ENCODE measurements at regions not wholly inside any gene's neighbourhood (a gene's known extent, or its start where the extent isn't known, plus 50 kb on each side); places are given as distances from the start of the nearest gene placed in this dataset.

DNA sequence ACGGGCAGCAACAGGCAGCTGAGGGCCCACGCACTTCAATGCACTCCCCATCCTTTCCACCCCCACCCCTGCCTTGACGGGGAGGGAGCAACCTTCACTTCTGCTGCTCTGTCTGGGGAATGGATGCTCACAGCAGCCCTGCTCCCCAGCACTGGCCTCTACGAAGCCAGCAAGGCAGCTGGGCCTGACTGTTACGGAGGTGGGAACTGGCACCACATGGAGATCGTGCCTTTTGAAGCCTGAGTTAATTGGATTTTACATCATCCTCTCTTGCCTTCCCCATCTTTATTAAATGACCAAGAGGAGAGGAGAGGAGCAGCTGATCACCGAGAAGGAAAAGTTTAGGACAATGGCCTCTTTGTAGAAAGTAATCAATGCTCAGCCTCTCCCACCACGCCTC, 187.0 kb upstream of the RPL38 start:
- H3K4me1 ChIP-seq (ENCODE audit: insufficient read depth, low read length) = no peaks in the 10 kb centered on the region
- no peak overlapping the region for H3K4me3 ChIP-seq (ENCODE audit: low read length)
- no peaks in the 10 kb centered on the region for H3K36me3 ChIP-seq (ENCODE audit: insufficient read depth, low read depth, low read length)
- H3K9me3 ChIP-seq (ENCODE audit: insufficient read depth, low read depth, low read length) = no peaks in the 10 kb centered on the region
- no peaks in the 10 kb centered on the region for H3K27me3 ChIP-seq (ENCODE audit: insufficient read depth, low read length)
- no peak overlapping the region for H3K9ac ChIP-seq (ENCODE audit: low read depth, low read length)
- H3K27ac ChIP-seq (ENCODE audit: low read length) = no peak overlapping the region

- Histone ChIP-seq H3K4me3 (ENCODE audit: low read length) (no peak overlapping the region), H3K36me3 (ENCODE audit: insufficient read depth, low read depth, low read length) (no peaks in the 10 kb centered on the region), H3K27ac (ENCODE audit: low read length) (no peak overlapping the region), H3K4me1 (ENCODE audit: insufficient read depth, low read length) (no peaks in the 10 kb centered on the region), H3K9me3 (ENCODE audit: insufficient read depth, low read depth, low read length) (no peaks in the 10 kb centered on the region), H3K27me3 (ENCODE audit: insufficient read depth, low read length) (no peaks in the 10 kb centered on the region), H3K9ac (ENCODE audit: low read depth, low read length) (no peak overlapping the region)
Measured at GRCh38 chr17:74017466-74017865, 186.0 kb upstream of the RPL38 start.

DNA sequence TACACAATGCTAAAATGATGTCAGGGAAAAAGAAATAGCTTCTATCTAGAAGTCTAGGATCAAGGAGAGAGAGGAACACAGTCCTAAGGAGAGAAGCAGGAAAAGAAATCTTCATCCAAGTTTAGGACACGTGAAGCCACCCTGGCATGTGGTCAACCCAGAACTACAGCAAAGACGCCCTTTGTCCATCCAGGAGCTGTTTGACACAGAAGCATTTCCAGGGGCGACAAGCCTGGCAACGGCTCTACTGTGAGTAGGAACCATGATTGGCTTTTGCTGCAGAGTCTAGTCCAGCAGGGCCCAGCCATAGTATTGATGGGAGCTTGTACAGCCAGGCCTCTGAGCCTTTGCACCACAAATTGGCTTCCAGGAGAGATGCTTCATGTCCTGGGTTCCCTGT, 185.4 kb upstream of the RPL38 start:
- H3K9ac ChIP-seq (ENCODE audit: low read depth, low read length) = no peak overlapping the region
- H3K4me1 ChIP-seq (ENCODE audit: insufficient read depth, low read length) = no peaks in the 10 kb centered on the region
- H3K36me3 ChIP-seq (ENCODE audit: insufficient read depth, low read depth, low read length) = no peaks in the 10 kb centered on the region
- H3K9me3 ChIP-seq (ENCODE audit: insufficient read depth, low read depth, low read length) = no peaks in the 10 kb centered on the region
- no peak overlapping the region for H3K4me3 ChIP-seq (ENCODE audit: low read length)
- H3K27me3 ChIP-seq (ENCODE audit: insufficient read depth, low read length) = no peaks in the 10 kb centered on the region
- H3K27ac ChIP-seq (ENCODE audit: low read length) = no peak overlapping the region

DNA sequence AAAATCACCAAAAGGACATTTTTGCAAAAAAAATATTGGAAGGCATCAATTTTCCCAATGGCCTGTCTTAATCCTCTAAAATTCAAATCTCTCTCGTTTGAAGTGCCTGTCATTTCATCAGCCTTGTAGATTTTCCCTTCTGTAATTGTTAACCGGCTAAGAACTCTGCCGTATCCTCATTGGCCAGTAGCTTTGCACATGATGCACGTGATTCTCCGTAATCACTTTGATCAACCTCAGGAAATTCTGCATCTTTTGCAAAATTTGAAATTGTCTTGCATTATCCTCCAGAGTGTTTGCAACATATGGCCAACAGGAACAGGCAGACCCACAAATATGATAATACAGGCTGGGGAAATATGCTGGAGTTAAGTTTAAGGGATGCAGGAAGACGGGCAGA, 184.2 kb upstream of the RPL38 start:
- H3K4me3 ChIP-seq (ENCODE audit: low read length) = no peak overlapping the region
- H3K27me3 ChIP-seq (ENCODE audit: insufficient read depth, low read length) = no peaks in the 10 kb centered on the region
- H3K4me1 ChIP-seq (ENCODE audit: insufficient read depth, low read length) = no peaks in the 10 kb centered on the region
- H3K9ac ChIP-seq (ENCODE audit: low read depth, low read length) = no peak overlapping the region
- no peaks in the 10 kb centered on the region for H3K36me3 ChIP-seq (ENCODE audit: insufficient read depth, low read depth, low read length)
- H3K27ac ChIP-seq (ENCODE audit: low read length) = no peak overlapping the region
- H3K9me3 ChIP-seq (ENCODE audit: insufficient read depth, low read depth, low read length) = no peaks in the 10 kb centered on the region

DNA sequence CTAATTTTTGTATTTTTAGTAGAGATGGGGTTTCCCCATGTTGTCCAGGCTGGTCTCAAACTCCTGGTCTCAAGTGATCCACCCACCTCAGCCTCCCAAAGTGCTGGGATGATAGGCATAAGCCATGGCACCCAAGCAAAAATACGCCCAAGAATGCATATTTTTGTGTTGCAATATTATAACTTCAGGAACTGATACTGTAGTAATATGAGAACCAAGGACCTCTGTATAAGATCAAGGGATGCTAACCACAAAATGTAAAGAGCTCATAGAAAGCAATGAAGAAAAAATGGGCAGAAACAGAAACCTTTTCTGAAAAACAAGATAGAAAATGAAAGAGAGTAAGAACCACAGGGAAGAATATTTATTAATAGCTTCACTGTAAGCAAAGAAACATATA, 183.6 kb upstream of the RPL38 start:
- no peak overlapping the region for H3K27ac ChIP-seq (ENCODE audit: low read length)
- H3K4me3 ChIP-seq (ENCODE audit: low read length) = no peak overlapping the region
- H3K27me3 ChIP-seq (ENCODE audit: insufficient read depth, low read length) = no peaks in the 10 kb centered on the region
- H3K4me1 ChIP-seq (ENCODE audit: insufficient read depth, low read length) = no peaks in the 10 kb centered on the region
- H3K36me3 ChIP-seq (ENCODE audit: insufficient read depth, low read depth, low read length) = no peaks in the 10 kb centered on the region
- H3K9me3 ChIP-seq (ENCODE audit: insufficient read depth, low read depth, low read length) = no peaks in the 10 kb centered on the region
- no peak overlapping the region for H3K9ac ChIP-seq (ENCODE audit: low read depth, low read length)

DNA sequence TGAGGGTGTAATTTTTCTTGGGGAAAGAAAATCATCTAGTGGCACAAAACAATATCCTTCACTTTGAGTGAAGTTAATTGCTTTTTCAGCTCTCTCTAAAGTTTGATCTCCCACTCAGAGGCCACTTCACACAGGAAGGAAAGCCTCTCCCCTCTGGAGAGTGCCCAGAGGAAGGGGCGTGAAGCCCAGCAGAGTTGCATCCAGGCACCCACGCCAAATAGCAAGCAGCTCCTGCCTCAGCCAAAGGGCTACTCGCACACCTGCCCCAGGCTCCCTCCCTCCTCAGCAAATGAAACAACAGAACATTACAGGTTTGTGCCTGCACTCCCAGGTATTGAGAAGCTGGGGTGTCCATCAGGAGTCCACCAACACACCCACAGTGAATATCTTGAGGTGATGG, 183.0 kb upstream of the RPL38 start:
- no peaks in the 10 kb centered on the region for H3K9me3 ChIP-seq (ENCODE audit: insufficient read depth, low read depth, low read length)
- H3K27me3 ChIP-seq (ENCODE audit: insufficient read depth, low read length) = no peaks in the 10 kb centered on the region
- H3K27ac ChIP-seq (ENCODE audit: low read length) = no peak overlapping the region
- H3K4me3 ChIP-seq (ENCODE audit: low read length) = no peak overlapping the region
- no peak overlapping the region for H3K9ac ChIP-seq (ENCODE audit: low read depth, low read length)
- H3K36me3 ChIP-seq (ENCODE audit: insufficient read depth, low read depth, low read length) = no peaks in the 10 kb centered on the region
- H3K4me1 ChIP-seq (ENCODE audit: insufficient read depth, low read length) = no peaks in the 10 kb centered on the region

DNA sequence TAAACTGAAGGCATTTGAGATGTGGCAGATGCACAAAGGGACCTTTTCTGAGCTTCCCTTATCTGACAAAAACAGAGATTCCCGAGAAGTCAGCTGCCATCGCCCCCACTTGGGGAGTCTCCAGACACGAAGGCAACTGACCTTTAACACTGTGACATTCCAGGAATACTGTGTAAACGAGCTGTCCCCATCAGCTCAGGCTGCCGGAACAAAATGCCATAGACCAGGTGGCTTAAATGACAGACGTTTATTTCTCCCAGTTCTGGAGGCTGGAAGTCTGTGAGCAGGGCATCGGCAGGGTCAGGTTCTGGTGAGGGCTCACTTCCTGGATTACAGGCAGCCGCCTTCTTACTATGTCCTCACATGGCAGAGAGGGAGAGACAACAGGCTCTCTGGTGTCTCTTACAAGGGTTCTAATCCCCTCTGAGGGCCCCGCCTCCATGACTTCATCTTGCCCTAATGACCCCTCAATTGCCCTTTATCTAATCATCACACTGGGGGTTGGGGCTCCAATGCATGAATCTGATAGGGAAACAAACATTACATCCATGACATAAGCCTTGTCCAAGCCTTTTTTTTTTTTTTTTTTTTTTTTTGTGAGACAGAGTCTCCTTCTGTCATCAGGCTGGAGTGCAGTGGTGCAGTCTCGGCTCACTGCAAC, 178.5 kb upstream of the RPL38 start:
- no peak overlapping the region for H3K9ac ChIP-seq (ENCODE audit: low read depth, low read length)
- no peaks in the 10 kb centered on the region for H3K27me3 ChIP-seq (ENCODE audit: insufficient read depth, low read length)
- H3K36me3 ChIP-seq (ENCODE audit: insufficient read depth, low read depth, low read length) = no peaks in the 10 kb centered on the region
- H3K9me3 ChIP-seq (ENCODE audit: insufficient read depth, low read depth, low read length) = no peaks in the 10 kb centered on the region
- H3K4me1 ChIP-seq (ENCODE audit: insufficient read depth, low read length) = no peaks in the 10 kb centered on the region
- no peak overlapping the region for H3K4me3 ChIP-seq (ENCODE audit: low read length)
- H3K27ac ChIP-seq (ENCODE audit: low read length) = no peak overlapping the region

GRCh38 chr17:74027444-74027843, 176.0 kb upstream of the RPL38 start:
- Histone ChIP-seq H3K27ac (ENCODE audit: low read length) (no peak overlapping the region), H3K4me1 (ENCODE audit: insufficient read depth, low read length) (peaks cover 5% of the 10 kb centered on the region; the same call in 1 of the 2 replicates), H3K36me3 (ENCODE audit: insufficient read depth, low read depth, low read length) (no peaks in the 10 kb centered on the region), H3K9me3 (ENCODE audit: insufficient read depth, low read depth, low read length) (no peaks in the 10 kb centered on the region), H3K27me3 (ENCODE audit: insufficient read depth, low read length) (no peaks in the 10 kb centered on the region), H3K4me3 (ENCODE audit: low read length) (no peak overlapping the region), H3K9ac (ENCODE audit: low read depth, low read length) (no peak overlapping the region)

- Histone ChIP-seq H3K27me3 (ENCODE audit: insufficient read depth, low read length) (no peaks in the 10 kb centered on the region), H3K9me3 (ENCODE audit: insufficient read depth, low read depth, low read length) (no peaks in the 10 kb centered on the region), H3K4me3 (ENCODE audit: low read length) (no peak overlapping the region), H3K27ac (ENCODE audit: low read length) (no peak overlapping the region), H3K36me3 (ENCODE audit: insufficient read depth, low read depth, low read length) (no peaks in the 10 kb centered on the region), H3K4me1 (ENCODE audit: insufficient read depth, low read length) (peaks cover 5% of the 10 kb centered on the region; the same call in 1 of the 2 replicates), H3K9ac (ENCODE audit: low read depth, low read length) (no peak overlapping the region)
Measured at GRCh38 chr17:74028354-74029116, 174.9 kb upstream of the RPL38 start.

GRCh38 chr17:74031316-74032090, 172.0 kb upstream of the RPL38 start:
- no peaks in the 10 kb centered on the region for H3K36me3 ChIP-seq (ENCODE audit: insufficient read depth, low read depth, low read length)
- no peaks in the 10 kb centered on the region for H3K9me3 ChIP-seq (ENCODE audit: insufficient read depth, low read depth, low read length)
- H3K4me1 ChIP-seq (ENCODE audit: insufficient read depth, low read length) = peaks cover 5% of the 10 kb centered on the region; the same call in 1 of the 2 replicates
- H3K9ac ChIP-seq (ENCODE audit: low read depth, low read length) = no peak overlapping the region
- H3K4me3 ChIP-seq (ENCODE audit: low read length) = no peak overlapping the region
- H3K27me3 ChIP-seq (ENCODE audit: insufficient read depth, low read length) = no peaks in the 10 kb centered on the region
- no peak overlapping the region for H3K27ac ChIP-seq (ENCODE audit: low read length)

DNA sequence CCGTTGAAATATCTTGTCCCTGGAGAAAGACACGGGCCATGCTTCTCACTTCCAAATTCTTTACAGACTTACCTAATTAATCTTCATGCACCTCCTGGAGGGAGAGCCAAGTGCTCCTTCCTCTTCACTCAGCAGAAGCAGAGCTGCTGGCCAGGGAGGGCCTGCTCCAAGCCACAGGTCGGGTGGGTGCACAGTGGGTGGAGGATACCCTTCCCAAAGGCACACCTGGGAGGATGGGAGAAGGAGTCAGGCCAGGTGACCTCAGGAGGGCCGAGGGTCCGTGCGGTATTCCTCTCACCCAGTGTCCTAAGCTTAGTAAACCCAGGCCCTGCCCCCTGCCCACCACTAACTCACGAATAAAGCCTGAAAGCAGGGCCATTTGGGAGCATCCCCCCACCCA, 171.3 kb upstream of the RPL38 start:
- Histone ChIP-seq H3K27me3 (ENCODE audit: insufficient read depth, low read length) (no peaks in the 10 kb centered on the region), H3K27ac (ENCODE audit: low read length) (no peak overlapping the region)

More for the DNA sequence above, 171.3 kb upstream of the RPL38 start:
- Histone ChIP-seq H3K4me3 (ENCODE audit: low read length) (no peak overlapping the region), H3K4me1 (ENCODE audit: insufficient read depth, low read length) (peaks cover 5% of the 10 kb centered on the region; the same call in 1 of the 2 replicates), H3K36me3 (ENCODE audit: insufficient read depth, low read depth, low read length) (no peaks in the 10 kb centered on the region), H3K9me3 (ENCODE audit: insufficient read depth, low read depth, low read length) (no peaks in the 10 kb centered on the region), H3K9ac (ENCODE audit: low read depth, low read length) (no peak overlapping the region)

Measured in iPS-20b (cell line).